HG03060 (cell line): ENCODE measurements at regions not wholly inside any gene's neighbourhood (a gene's known extent, or its start where the extent isn't known, plus 50 kb on each side); places are given as distances from the start of the nearest gene placed in this dataset.
A peak's percentile ranks its signal among the peaks of the same experiment; 100 is the strongest.

Experiments used
- ATAC-seq: cut with Tn5 transposase; IDR thresholded peaks from one replicate; pipeline ENCODE4 v1.9.1; 2021; ENCODE audit warnings: low read depth, moderate number of reproducible peaks; ENCODE audit not compliant: unreplicated experiment

DNA sequence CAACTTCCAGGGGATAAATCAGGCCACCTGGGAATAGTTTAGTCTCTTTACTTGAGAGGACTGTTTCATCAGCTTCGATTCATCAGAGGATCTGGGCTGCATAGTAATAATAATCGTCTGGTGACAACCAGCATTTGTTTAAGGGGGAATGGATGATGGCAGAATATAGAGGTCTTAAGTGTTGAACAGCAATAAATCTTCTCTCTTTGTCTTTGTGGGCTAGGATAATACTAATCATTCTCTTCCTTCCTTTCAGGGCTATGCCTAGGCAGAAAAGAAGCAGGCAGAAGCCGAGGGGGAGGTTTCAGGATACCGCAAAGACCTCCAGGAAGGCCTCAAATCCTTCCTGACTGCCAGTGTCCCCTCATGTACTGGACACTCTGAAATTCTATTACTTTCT lies 150.4 kb upstream of the GAREM1 start:
- ATAC-seq, result no peak

GRCh38 chr18:32618546-32618945 lies 147.9 kb upstream of the GAREM1 start:
- no peak for ATAC-seq

DNA sequence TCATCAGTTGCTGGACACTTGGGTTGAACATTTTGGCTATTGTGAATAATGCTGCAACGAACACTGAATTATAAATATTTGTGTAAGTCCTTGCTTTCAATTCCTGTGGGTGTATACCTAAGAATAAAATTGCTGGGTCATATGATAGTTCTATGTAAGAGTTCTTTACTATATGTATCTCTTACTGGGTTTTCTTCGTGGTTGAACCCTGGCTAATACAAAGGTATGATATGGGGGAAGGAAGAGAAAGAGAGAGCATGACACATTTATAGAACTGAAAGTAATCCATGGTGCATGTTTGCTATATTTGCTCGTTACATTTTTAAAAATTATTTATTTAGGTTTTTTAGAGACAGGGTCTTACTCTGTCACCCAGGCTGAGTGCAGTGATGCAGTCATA lies 143.1 kb upstream of the GAREM1 start:
- ATAC-seq, result no peak

- ATAC-seq, result no peak
Measured at GRCh38 chr18:32612651-32613050, 142.0 kb upstream of the GAREM1 start.

DNA sequence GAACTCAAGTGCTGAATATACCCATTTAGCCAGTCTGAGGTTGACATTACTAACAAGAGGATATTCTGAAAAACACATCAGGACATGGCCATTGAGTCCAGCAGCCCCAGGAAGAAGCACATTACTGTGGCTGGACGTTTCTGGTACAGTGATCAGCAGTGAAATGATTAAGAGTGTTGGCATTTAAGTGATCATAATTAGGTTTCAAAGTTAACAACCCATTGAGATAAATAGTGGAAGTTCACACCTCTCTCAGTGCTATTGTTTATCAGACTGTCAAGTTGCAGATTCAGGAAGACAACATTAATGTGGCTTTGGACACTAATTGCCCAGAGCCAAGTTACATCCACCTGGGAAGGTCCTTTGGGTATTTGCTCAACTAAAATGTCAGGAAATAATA lies 139.5 kb upstream of the GAREM1 start:
- no peak for ATAC-seq

DNA sequence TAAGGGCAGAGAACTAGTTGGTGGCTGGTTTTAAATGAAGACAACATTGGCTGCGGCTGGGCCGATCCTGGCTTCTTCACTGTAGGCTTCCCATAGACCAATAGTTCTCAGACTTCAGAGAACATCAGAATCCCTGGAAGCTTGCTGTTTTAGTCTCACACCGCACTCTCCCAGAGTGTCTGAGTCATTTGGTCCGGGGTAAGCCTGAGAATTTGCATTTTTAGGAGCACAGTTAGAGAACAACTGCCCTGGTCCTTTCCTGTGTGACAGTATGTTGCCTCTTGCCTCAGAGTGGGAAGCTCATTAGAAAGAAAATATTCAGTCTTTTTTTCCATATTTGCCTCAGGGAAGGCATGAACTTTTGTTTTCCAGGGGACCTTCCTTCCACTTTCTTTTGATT lies 137.1 kb upstream of the GAREM1 start:
- no peak for ATAC-seq

GRCh38 chr18:32598144-32598543 lies 127.5 kb upstream of the GAREM1 start:
- no peak for ATAC-seq

GRCh38 chr18:32596501-32596900 lies 125.8 kb upstream of the GAREM1 start:
- no peak for ATAC-seq

DNA sequence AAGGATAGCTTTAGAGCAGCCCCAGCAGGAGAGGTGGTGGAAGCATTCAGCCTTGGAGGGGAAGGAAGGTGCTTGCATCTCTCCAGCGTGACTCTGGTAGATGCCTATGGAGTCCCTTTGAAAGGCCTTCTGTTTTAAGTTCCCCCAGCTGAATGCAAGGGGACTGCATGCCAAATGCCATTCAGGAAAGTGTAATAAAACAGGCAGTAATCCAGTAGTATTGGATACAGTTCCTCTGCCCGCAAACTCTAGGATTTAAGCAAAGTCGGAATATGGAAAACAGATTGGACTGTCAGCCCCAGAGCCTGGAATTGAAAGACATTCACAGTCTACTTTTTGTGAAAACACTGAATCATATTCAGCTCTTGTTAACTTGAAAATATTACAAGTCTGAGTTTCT lies 125.2 kb upstream of the GAREM1 start:
- no peak for ATAC-seq

- no peak for ATAC-seq
Measured at GRCh38 chr18:32588191-32588590, 117.5 kb upstream of the GAREM1 start.

DNA sequence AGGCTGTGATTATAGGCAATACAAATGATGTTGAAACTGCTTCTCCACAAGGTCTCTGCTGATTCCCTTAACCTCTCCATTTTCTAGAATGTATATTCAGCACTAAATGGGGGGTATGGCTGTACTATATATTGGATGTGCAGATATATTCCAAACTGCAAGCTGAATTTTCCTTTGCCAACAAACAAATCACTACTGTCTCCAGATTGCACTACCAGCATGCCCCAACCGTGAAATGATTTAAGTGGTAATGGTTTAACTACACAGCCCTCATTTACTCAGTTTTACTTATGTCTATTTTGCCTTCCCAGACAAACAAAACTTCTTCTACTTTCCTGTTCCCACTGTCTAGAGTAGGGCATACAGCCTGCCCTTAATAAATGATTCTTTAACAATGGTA lies 112.7 kb upstream of the GAREM1 start:
- no peak for ATAC-seq

- ATAC-seq, result no peak
Measured at GRCh38 chr18:32582455-32582854, 111.8 kb upstream of the GAREM1 start.

GRCh38 chr18:32577561-32577960 lies 106.9 kb upstream of the GAREM1 start:
- ATAC-seq, result no peak

GRCh38 chr18:32576296-32576916 lies 105.7 kb upstream of the GAREM1 start:
- ATAC-seq, result no peak

DNA sequence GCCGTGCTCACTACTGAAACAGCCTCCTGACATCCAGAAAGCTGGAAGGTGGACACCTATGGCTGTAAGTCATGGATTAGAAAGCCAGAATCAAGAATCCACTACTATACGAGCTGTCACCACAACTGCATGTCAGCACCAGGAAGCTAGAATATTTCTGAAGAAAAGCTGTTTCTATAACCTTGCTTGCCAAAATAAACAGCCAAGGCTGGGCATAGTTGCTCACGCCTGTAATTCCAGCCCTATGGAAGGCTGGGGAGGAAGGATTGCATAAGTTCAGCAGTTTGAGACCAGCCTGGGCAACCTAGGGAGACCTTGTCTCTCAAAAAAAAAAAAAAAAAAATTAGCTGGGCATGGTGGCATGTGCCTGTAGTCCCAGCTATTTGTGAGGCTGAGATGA lies 96.3 kb upstream of the GAREM1 start:
- no peak for ATAC-seq

- no peak for ATAC-seq
Measured at GRCh38 chr18:32553640-32554365, 83.1 kb upstream of the GAREM1 start.

DNA sequence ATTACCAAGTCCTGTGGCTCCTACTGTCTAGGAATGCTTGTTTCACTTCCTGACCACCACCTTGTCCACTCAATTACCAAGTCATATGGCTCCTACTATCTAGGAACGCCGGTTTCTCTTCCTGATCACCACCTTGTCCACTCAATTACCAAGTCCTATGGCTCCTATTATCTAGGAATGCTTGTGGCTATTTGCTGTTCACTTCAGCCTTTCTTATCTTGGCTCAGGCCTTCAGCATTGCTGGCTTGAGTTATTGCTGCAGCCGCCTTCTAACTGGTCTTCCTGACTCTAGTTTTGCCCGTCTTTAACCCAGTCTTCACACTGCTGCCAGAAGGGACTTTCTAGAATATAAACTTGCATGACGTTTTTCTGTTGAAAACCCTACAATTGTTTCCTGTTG lies 82.5 kb upstream of the GAREM1 start:
- ATAC-seq, result no peak

- peak; percentile 77 for ATAC-seq
Measured at GRCh38 chr18:32552421-32553030, 81.8 kb upstream of the GAREM1 start.

GRCh38 chr18:32550963-32551362 lies 80.3 kb upstream of the GAREM1 start:
- ATAC-seq, result no peak

- ATAC-seq, result peak; percentile 47
Measured at GRCh38 chr18:32549248-32550110, 78.8 kb upstream of the GAREM1 start.

DNA sequence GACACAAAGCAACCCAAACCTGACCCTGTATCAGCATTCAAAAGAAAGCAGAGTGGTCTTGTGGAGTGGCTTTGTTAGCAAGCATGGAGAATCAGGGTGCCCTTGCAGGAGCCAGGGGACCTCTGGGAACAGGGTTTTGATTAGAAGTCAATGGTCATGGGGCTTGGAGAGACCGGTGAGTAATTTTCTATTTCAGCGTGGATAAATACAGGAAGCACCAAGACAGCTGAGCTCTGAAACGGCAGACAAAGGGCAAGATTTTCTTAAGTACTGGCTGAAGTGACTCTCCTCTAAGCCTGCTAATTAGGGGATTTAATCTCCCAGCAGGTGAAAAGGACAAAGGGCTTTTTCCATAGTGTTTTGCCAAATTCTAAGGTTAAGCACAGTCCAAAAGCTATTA lies 78.0 kb upstream of the GAREM1 start:
- no peak for ATAC-seq
